Mesothelial cell of epicardium (in vitro differentiated cells): ENCODE measurements at regions not wholly inside any gene's neighbourhood (a gene's known extent, or its start where the extent isn't known, plus 50 kb on each side); places are given as distances from the start of the nearest gene placed in this dataset.
"Not testable (repeated sequence)": the region's sequence is repeated elsewhere in the genome, so short reads cannot be mapped to it uniquely, and the experiment has no call there.

Experiments
- DNase-seq, 2 experiments: peaks; one replicate each; pipeline ENCODE4 v3.0.0; 2021; ENCODE audit warnings: low spot score in 2 of 2; ENCODE audit not compliant: unreplicated experiment in 2 of 2
- H3K27ac Mint-ChIP-seq: 2 replicates; pipeline ENCODE4 v1.8.0; 2021; ENCODE audit warnings: mixed read lengths
- H3K27me3 Mint-ChIP-seq: 2 replicates; pipeline ENCODE4 v1.8.0; 2021; ENCODE audit warnings: low read depth, mixed read lengths
- H3K36me3 Mint-ChIP-seq: 2 replicates; pipeline ENCODE4 v1.8.0; 2021; ENCODE audit warnings: mixed read lengths
- H3K4me1 Mint-ChIP-seq: 2 replicates; pipeline ENCODE4 v1.8.0; 2021; ENCODE audit warnings: mixed read lengths
- H3K4me3 Mint-ChIP-seq: 2 replicates; pipeline ENCODE4 v1.8.0; 2021; ENCODE audit warnings: mild to moderate bottlenecking, moderate library complexity, mixed read lengths
- H3K9me3 Mint-ChIP-seq: 2 replicates; pipeline ENCODE4 v1.8.0; 2021; ENCODE audit warnings: mixed read lengths
- CTCF ChIP-seq: fragments of 200-600 bp; sonication (generic); IDR thresholded peaks from one replicate; pipeline ENCODE4 v1.5.0; 2021; ENCODE audit warnings: antibody characterized with exemption; ENCODE audit not compliant: unreplicated experiment

DNA sequence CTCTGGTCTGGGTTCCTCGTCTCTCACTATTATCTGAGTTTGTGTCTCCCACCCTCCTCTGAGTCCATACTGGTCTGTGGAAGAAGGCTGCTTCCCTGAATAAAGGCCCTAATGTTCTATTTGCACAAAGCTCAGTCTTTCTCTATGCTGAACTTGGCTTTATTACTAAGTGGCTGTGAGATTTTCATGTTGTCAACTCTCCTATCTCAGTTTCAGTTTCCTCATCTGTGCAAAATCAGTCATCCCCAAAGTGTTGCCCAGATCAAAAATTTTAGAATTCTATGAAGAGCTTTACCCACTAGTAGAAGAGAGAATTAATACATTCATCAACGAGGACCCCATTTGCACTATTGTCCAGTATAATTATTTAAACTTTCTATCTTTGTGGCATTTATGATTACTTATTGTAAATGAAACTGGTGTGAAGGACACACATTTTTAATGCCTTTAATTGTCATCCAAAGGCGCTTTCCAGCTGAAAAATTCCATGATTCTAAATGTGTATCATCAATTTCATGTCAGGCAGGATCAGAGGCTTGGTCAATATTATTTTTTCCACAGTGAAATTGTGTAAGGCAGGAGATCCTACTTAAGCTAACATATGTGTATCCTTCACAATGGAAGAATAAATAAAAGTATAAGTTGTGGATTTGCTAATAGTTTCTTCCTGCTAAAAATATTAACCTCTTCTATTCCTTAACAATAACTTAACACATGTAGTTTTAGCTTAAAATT is 79.1 kb upstream of the EEA1 start:
- TF ChIP-seq CTCF, result no peak
- H3K4me3 Mint-ChIP-seq, result no peak overlapping the region
- H3K27me3 Mint-ChIP-seq, result no peaks in the 10 kb centered on the region
- DNase-seq, result no peak
- peaks cover 8% of the 10 kb centered on the region for H3K4me1 Mint-ChIP-seq
- no peaks in the 10 kb centered on the region for H3K36me3 Mint-ChIP-seq
- H3K9me3 Mint-ChIP-seq, result no peaks in the 10 kb centered on the region
- H3K27ac Mint-ChIP-seq, result no peak overlapping the region

- H3K4me1 Mint-ChIP-seq, DNase-seq, H3K36me3 Mint-ChIP-seq, H3K27ac Mint-ChIP-seq, H3K27me3 Mint-ChIP-seq, H3K9me3 Mint-ChIP-seq, H3K4me3 Mint-ChIP-seq: not testable (repeated sequence)
These were observed 79.8 kb upstream of the EEA1 start for GRCh38 chr12:93008880-93009279.

GRCh38 chr12:93009533-93009932 is 80.4 kb upstream of the EEA1 start:
- H3K27ac Mint-ChIP-seq, result no peak overlapping the region
- DNase-seq, result no peak
- TF ChIP-seq CTCF, result no peak
- H3K4me1 Mint-ChIP-seq, result no peaks in the 10 kb centered on the region
- no peak overlapping the region for H3K4me3 Mint-ChIP-seq
- no peaks in the 10 kb centered on the region for H3K9me3 Mint-ChIP-seq
- no peaks in the 10 kb centered on the region for H3K27me3 Mint-ChIP-seq
- H3K36me3 Mint-ChIP-seq, result no peaks in the 10 kb centered on the region

DNA sequence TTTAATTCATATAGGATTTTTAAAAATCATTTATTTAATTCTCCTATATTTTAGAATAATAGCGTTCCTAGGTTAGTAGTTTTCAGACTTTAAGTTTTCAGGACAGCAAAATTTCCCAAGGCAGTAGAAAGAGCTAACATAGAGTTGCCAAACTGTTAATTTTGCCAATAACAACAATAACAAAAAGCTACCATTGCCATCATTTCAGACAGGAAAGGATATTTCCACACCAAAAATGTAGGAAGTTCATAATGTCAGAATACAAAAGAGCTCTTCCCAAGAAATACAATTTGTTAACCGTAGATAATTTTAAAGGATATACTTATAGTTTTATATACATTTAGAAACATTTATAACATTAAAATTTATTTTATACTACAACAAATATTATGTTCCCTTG is 81.4 kb upstream of the EEA1 start:
- H3K36me3 Mint-ChIP-seq, result no peaks in the 10 kb centered on the region
- H3K27me3 Mint-ChIP-seq, result no peaks in the 10 kb centered on the region
- no peak for DNase-seq
- no peaks in the 10 kb centered on the region for H3K4me1 Mint-ChIP-seq
- no peak overlapping the region for H3K4me3 Mint-ChIP-seq
- no peak overlapping the region for H3K27ac Mint-ChIP-seq
- no peaks in the 10 kb centered on the region for H3K9me3 Mint-ChIP-seq
- TF ChIP-seq CTCF, result no peak

- no peaks in the 10 kb centered on the region for H3K27me3 Mint-ChIP-seq
- H3K4me1 Mint-ChIP-seq, result peaks cover 6% of the 10 kb centered on the region
- no peak overlapping the region for H3K4me3 Mint-ChIP-seq
- no peak for DNase-seq
- H3K36me3 Mint-ChIP-seq, result no peaks in the 10 kb centered on the region
- no peaks in the 10 kb centered on the region for H3K9me3 Mint-ChIP-seq
- H3K27ac Mint-ChIP-seq, result no peak overlapping the region
- no peak for TF ChIP-seq CTCF
These were observed 82.0 kb upstream of the EEA1 start for GRCh38 chr12:93011100-93011499.

DNA sequence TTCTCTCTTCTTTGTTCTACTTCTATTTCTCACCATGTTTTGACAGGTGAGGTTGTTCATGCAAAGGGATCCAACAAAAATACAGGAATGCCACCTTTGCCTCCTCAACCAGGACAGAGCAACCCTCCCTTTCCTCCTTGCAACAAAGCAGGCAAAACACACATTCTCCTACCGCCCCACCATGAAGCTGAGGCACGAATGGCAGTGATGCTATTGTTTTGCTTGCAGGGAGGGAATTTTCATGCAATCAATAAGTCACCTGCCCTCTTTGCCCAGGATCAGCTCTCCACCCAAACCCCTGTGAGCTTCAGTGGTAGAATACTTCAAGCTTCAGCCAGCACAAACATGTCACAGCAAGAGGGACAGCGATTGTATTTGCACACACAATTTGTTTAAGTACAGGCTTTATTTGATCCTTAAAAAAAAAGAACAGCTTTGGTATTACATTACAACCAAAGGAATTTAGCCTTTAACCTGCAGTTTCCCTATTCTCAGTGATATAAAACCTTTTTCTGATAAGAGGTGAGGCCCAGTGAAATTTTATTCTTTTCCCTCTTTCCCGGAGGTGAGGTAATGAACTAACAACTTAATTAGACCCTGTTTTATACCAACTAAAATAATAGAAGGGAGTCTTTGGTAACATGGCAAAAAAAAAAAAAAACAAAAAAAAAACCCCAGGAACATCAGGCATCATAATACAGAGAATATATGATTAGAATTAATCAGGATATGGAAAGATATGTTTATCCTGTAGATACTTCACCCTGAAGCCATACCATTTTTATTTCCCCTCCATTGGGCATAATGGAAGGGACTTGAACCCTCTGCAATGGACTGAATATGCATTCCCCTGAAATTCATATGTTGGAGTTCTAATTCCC is 87.0 kb upstream of the EEA1 start:
- Mint-ChIP-seq H3K27me3 (no peaks in the 10 kb centered on the region), H3K27ac (peak overlapping the region; percentile 86), H3K9me3 (no peaks in the 10 kb centered on the region), H3K4me1 (peaks cover 40% of the 10 kb centered on the region), H3K4me3 (no peak overlapping the region), H3K36me3 (no peaks in the 10 kb centered on the region)
- DNase-seq, result no peak
- TF ChIP-seq CTCF, result no peak
